GM21381 (cell line): ENCODE measurements at regions not wholly inside any gene's neighbourhood (a gene's known extent, or its start where the extent isn't known, plus 50 kb on each side); places are given as distances from the start of the nearest gene placed in this dataset.

Experiments
- ATAC-seq: cut with Tn5 transposase; IDR thresholded peaks from one replicate; pipeline ENCODE4 v1.9.1; 2021; ENCODE audit warnings: mild to moderate bottlenecking, moderate library complexity; ENCODE audit not compliant: unreplicated experiment

DNA sequence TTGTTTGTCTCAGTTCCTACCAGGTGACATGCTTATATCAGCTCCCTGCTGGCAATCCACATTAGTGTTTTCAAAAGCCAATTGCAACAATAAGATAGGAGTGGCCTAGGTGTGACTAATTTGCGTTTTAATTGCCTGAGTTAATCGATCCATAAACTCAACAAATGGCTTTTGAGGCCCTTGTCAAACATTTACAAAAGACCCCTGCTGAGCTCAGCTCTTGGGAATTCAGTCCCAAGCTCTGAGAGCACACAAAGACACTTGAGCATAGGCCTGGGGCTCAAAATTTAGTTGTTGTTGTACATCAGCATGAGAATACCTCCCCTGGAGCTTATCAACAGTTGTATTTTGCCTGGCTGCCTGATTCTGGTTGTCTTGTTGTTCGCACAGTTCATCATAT is 1134.4 kb upstream of the TSPY4 start:
- no peak for ATAC-seq

DNA sequence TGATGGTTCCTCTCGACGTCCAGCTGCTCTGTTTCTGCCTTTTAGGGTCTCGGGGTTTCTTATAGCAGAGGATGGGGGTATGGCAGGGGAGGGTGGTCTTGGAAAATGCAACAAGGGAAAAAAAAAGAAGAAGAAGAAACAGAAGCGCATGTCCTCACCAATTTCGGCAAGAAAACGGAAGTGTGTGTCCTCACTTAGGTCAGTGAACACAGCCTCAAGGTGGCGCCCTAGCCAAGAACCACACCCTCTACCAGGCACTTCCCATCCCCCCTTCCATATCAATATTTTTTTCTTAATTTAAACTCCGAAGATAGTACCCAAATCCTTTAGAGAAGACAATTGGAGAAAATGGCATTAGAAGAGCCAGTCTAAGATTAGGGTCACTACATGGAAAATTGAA is 1096.1 kb upstream of the TSPY4 start:
- ATAC-seq = no peak

DNA sequence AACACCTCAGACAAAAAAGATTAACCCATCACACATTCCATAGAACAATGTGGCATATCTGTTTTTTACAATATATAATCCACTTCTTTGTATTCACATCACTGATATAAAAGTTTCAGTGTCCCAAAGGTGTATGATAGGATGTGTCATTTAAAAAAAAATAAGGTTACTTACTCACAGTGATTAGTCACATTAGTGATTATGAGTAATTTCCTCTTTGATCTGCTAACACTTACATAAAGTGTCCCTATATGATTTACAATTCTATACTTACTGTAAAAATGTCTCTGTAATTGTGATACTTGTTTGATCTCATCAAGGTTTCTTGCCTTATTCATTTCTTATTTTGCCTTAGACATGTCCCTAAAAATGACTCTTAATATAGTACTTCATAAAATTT is 1063.5 kb upstream of the TSPY4 start:
- ATAC-seq = no peak

DNA sequence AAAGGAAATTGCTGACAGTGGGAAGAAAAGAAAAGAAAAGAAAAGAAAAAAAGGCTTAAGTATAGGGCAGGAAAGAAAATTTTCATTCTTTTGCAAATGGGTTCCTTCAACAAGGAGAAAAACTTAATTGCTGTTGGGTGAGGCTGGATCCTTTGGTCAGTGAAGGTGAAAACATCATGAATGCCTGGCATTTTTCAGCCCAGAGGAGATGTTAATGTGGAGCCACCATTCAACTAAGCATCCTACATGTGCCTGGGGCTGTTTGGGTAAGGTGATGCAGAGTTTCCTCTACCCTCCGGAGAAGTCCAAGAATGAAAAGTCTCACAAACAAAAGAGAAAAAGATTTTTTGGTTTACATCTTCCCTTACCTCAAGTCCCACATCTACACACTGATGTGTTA is 1032.2 kb upstream of the TSPY4 start:
- no peak for ATAC-seq

DNA sequence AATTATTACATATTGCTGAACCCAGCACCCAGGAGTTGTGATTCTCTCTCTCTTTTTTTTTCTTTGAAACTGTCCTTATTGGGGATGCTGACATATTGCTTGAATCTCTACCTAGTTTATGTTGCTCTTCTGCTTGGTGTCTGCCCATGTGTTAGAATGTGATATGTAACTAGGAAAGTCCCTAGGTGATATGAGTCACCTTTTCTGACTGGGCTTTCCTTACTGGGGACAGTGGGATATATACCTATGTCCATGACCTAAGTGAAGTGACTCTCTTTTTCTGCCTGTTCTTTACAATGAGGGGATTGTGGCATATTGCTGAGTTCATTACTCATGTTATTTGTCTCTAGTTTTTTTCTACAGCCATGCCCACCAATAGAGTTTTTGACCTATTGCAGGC is 1013.2 kb upstream of the TSPY4 start:
- ATAC-seq = no peak

DNA sequence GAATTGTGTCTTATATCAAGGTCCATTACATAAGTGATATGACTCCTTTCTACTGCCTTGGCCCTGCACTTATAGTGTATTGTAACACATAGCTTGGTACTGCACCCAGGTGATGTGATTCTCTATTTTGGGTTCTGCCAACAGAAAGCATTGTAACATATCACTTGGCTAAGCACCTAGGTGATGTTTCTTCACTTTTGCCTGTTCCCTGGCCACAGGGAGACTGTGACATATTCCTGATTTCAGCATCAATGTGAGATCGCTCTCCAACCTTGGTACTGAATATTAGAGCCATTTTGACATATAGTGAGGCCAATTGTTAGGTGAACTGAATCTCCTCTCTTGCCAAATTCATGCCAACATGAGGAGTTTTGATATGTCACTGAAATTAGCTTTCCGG is 1010.3 kb upstream of the TSPY4 start:
- ATAC-seq = no peak

DNA sequence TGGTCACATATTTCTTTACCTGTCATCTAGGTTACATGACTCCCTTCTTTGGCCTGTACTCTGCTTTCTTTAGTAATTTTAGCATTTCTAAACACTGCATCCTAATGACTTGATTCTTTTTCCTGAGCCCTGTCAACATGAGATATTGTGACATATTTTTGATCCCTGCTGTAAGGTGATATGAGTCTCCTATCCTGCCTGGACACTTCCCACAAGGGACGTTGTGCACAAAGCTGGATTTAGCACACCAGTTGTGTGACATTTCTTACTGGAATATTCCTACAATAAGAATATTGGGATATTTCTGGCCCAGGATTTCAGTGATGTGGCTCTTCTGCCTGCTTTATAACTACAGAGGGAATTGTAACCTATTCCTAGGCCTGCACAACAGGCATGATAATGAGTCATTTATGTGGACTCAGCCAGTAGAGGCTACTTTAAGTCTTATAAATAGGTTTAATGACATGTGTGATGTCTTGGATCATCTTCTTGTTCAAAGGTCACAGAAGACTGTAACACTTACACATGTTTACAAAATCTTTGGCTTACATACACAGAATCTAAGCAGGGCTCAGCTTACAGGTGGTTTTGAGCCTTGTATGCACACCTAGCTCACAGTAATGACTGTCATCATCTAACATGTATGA is 1009.4 kb upstream of the TSPY4 start:
- ATAC-seq = no peak

DNA sequence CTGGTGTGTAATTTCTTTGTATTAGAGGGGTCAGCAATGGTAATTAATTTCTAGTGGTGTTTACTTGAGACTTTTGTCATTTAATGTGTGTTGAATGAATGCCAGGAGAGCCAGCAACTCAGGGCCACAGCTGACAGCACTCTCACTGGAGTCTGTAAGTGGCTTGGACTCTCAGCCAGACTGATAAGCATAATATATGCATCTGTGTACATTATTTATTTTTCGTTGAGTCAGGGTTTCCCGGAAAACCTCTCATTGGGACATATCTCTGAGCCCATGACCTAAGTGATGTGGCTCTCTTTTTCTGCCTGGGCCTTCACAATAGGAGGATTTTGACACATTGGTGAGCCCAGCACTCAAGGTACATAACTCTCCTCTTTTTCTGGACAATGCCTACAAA is 1007.8 kb upstream of the TSPY4 start:
- no peak for ATAC-seq

DNA sequence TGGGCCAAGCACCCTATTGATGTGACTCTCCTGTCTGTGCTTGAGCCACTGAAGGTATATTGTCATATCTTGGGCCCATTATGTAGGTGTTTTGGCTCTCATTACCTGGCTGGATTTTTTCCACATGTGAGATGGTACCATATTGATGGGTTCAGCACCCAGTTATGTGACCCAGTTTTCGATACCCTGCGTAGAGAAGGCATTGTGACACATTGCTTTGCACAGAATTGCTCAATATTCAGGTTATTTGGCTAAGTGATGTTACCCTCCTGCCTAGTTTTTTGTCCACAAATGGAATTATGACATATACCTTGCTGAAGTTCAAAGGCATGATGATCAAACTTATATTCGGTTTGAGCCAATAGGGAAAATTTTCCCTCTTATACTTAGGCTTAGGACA is 1007.3 kb upstream of the TSPY4 start:
- ATAC-seq = no peak

DNA sequence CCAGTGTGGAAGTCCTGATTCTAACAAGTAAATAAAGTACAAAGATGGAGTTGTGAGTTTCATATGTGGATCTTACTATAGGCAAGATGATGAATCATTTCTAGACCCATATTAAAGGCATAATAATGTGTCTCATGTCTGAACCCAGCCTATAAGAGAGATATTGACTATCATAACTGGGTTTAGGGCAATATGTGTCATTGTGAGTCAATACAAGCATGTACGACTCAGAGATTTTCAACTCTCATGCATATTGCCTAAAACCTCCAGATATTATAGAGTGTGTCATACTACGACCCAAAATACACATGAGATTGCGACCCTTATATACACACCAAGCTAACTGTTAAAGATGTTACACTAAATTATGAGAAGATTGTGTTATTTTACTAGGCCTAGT is 1003.9 kb upstream of the TSPY4 start:
- no peak for ATAC-seq

DNA sequence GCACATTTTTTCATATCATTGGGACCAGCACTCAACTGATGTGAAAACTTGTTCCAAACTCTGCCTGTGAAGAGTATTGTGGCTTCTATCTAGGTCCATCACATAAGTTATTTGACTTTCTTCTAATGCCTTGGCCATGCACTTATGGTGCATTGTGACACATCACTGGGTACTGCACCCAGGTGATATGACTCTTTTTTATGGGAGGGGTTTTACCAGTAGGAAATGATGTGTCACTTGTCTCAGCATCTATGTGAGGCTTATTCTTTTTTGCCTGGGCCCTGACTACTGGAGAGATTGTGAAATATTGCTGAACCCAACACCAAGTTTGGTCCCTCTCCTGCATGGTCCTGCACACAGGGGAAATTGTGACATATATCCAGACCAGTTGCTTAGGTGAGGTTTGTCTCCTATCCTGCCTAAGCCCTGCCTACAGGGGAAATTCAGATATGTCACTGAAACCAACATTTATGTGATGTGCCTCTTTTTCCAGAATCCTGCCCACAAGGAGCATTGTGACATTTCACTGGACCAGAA is 1001.9 kb upstream of the TSPY4 start:
- no peak for ATAC-seq

DNA sequence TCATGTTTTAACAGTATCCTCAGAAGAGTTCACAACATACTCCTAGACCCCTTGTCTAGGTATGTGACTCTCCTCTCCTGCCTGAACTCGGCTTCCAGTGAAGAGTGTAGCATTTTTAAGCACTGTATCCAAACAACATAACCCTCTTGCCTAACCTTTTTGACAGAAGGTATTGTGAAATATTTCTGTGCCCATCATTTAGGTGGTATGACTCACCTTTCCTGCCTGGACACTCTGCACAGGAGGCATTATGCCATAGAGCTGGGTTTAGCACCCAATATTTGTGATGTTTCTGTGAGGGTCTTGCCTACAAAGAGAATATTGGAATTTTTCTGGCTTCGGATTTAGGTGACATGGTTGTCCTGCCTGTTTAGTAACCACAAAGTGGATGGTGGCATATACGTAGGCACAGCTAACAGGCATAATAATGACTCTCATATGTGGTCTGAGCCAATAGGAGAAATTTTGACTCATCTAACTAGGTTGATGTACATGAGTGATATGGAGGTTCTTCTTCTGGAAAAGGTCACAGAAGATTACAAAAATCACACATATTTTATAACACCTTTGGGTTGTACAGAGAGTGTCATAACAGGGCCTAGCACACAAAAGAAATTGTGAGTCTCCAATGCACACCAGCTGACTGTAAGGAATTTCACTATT is 1001.0 kb upstream of the TSPY4 start:
- no peak for ATAC-seq

DNA sequence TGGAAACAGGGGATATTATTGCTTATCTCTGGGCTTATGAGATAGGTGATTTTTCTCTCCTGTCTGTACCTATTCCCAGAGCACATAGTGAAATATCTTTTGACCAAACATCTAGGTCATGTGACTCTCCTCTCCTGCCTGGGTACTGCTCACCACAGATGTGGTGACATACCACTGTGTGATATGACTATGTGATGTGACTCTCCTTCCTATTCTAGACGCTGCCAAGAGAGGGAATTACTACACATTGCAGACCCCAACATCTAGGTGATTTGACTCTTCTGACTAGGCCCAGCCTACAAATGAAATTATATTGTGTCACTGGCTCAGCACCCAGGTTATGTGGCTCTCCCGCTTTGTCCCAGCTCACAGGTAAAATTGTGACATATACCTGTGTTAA is 996.3 kb upstream of the TSPY4 start:
- ATAC-seq = no peak

DNA sequence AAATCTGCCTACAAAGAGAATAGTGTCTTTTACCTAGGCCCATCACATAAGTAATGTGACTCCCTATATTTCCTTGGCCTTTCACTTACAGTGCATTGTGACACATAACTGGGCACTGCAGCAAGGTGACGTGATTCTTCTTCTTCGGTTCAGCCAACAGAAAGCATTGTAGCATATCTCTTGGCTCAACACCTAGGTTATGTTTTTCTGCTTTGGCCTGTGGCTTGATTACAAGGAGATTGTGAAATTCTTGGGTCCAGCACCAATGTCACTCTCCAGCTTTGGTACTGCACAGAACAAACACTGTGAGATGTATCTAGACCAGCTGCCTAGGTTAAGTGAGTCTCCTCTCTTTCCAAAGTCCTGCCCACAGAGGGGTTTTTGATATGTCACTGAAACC is 995.1 kb upstream of the TSPY4 start:
- ATAC-seq = no peak

DNA sequence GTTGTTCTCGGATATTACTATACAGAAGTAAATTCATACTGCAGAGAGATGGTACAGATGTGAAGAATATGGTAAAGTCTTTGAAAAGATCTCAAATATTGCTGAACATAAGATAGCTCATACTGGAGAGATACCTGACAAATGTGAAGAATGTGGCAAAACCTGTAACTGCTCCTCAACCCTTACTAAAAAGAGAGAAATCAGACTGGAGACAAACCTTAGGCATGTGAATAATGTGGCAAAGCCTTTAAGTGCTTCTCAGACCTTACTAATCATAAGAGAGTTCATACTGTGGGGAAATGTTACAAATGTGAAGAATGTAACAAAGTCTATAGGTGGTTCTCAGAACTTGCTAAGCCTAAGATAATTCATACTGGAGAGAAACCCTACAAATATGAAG is 986.0 kb upstream of the TSPY4 start:
- ATAC-seq = no peak

DNA sequence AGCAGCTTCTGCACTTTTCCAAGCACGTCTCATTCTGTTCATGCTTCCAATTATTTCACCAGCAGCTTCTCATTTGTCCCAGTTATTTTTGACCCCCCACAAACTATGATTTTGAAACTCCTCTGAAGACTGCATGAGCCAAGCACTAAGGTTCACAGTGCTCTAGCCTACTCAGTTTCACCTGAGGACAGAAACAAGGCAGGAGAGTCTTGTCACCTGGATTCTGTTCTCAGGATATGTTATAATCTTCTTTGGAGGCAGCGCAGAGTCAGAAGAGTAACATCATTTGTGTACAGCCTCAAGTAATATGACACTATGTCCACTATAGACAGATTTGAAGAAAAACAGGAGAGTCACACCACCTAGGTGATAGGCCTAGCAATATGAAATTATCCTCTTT is 985.1 kb upstream of the TSPY4 start:
- no peak for ATAC-seq

DNA sequence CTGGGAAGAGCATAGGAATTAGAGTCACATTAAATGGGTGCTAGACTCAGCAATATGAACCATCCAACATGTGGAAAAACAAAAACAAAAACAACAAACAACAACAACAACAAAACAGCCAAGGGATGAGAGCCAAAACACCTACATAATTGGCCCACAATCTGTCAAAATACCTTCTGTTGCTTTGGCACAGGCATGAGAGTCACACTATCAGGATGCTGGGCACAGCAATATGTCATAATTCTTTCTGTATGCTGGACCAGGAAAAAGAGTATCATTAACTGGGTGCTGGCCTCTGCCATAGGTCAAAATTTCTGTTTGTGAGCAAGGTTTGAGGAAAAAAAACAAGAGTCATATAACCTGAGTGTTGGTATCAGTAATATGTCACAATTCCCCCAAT is 979.1 kb upstream of the TSPY4 start:
- no peak for ATAC-seq

DNA sequence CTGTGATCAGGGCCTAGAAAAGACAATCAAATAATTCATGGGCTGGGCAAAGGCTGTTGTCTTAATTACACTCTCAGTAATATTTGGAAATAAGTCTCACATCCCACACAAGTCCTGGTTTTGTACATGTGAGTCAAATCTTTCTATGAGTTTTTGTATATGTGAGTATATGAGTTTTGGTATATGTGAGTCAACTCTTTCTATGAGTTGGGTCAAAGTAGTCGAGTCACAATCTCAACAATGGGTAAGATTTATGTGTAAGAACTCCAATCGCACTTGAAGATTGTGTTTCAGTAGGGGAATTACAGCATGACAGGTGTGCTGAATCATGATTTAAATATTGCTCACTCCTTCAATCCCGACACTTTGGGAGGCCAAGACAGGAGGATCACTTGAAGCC is 975.5 kb upstream of the TSPY4 start:
- ATAC-seq = no peak

DNA sequence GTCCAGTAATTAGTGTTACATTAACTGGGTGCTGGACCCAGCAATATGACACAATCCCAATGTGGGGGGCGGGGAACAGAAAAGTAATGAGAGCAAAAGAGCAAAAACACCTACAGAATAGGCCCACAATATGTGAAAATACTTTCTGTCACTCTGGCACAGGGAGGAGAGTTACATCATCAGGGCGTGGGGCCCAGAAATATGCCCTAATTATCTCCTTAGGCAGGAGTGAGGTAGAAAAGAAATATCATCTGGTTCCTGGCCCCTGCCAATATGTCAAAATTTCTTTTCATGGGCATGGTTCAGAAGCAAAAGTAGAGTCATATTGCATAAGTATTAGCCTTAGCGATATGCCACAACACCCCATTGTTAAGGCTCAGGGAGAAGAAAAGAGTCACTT is 959.8 kb upstream of the TSPY4 start:
- no peak for ATAC-seq

DNA sequence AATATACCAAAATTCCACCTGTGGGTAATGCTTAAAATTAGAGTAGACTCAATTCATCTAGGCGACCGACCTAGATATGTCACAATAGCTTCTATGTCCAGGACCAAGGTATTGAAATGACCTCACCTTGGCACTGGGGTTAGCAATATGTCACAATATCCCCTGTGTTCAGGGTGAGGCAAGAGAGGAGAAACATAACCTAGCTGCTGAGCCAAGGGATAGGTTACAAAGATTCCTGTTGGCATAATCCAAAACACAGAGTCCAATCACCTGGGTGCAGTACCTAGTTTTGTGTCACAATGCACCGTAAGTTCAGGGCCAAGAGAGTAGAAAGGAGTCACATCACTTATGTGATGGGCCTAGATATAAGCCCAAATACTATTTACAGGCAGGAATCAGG is 957.5 kb upstream of the TSPY4 start:
- no peak for ATAC-seq

DNA sequence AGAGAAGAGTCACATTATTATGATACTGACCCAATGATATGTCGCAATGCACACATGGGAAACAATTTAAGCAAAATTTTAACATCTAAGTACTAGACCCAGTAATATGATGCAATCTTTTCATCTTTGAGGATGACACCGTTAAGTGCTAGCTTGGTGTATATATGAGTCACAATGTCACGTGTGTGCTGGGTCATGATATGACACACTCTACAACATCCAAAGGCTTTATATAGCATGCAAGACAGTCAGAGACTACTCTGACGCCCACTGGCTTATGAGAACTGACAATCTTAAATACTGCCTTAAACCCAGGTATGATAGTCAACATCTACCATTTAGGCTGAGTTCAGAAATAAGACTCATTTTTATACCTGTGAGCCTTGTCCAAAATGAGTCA is 955.8 kb upstream of the TSPY4 start:
- ATAC-seq = no peak

DNA sequence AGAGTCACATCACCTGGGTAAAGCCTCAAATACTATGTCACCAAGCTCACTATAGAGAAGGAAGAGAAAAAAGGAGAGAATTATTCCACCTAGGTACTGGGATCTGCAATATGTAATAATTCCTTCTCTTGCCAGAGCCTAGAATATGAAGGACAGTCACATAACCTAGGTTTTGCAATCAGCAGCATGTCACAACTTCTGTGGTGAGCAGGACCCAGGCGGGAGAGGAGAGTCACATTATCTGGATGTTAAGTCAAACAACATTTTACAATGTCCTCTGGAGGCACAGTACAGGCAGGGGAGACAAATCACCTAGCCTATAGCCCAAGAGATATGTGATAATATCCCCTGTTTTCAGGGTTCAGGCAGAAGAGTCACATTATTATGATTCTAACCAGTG is 951.2 kb upstream of the TSPY4 start:
- ATAC-seq = no peak

DNA sequence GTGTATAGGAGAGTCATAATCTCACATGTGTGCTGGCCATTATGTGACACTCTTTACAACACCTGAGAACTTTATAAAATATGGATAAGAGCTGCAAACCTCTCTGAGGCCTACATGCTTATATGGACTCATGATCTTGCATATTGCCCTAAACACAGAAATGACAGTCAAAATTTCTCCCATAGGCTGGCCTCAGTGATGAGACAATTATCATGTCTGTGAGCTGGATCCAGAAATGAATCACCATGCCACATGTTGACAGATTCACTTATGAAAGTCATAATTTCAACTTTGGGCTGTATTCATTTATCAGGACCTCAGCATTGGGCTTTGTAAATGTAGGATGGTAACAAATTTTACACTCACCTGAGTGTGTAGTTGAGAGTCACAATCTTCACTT is 948.8 kb upstream of the TSPY4 start:
- no peak for ATAC-seq
